Skeletal muscle satellite cell (primary cell): ENCODE measurements at regions not wholly inside any gene's neighbourhood (a gene's known extent, or its start where the extent isn't known, plus 50 kb on each side); places are given as distances from the start of the nearest gene placed in this dataset.
"Not testable (repeated sequence)": the region's sequence is repeated elsewhere in the genome, so short reads cannot be mapped to it uniquely, and the experiment has no call there.

Experiments used
- H3K27me3 ChIP-seq: 2 replicates; pipeline ENCODE4 v1.7.0; 2013; ENCODE audit warnings: low read length; ENCODE audit not compliant: control insufficient read depth, insufficient read depth
- H3K36me3 ChIP-seq: 2 replicates; pipeline ENCODE4 v1.7.0; 2013; ENCODE audit warnings: mild to moderate bottlenecking, control low read depth, low read length; ENCODE audit not compliant: insufficient read depth
- H3K4me1 ChIP-seq: 2 replicates; pipeline ENCODE4 v1.7.0; 2013; ENCODE audit warnings: low read length; ENCODE audit not compliant: control insufficient read depth, insufficient read depth
- H3K4me2 ChIP-seq: 2 replicates; pipeline ENCODE4 v1.7.0; 2013; ENCODE audit warnings: mild to moderate bottlenecking, low read length
- H3K4me3 ChIP-seq: 2 replicates; pipeline ENCODE4 v1.7.0; 2013; ENCODE audit warnings: low read length
- H3K9ac ChIP-seq: 2 replicates; pipeline ENCODE4 v1.7.0; 2013; ENCODE audit warnings: mild to moderate bottlenecking, low read depth, low read length, moderate library complexity
- H3K9me3 ChIP-seq: replicated peaks from 2 replicates; pipeline ENCODE4 v1.7.0; 2013; ENCODE audit warnings: mild to moderate bottlenecking, control low read depth, low read length

- H3K27me3 ChIP-seq: peaks cover 23% of the 10 kb centered on the region
- H3K4me2 ChIP-seq: no peak overlapping the region
- H3K4me3 ChIP-seq: no peak overlapping the region
- no peaks in the 10 kb centered on the region for H3K4me1 ChIP-seq
- no peak overlapping the region for H3K9ac ChIP-seq
- H3K9me3 ChIP-seq: no peaks in the 10 kb centered on the region
- H3K36me3 ChIP-seq: no peaks in the 10 kb centered on the region
Measured at GRCh38 chr22:23498811-23499798, 81.0 kb downstream of the IGLL1 start.

- not testable (repeated sequence) for H3K9me3 ChIP-seq, H3K9ac ChIP-seq, H3K36me3 ChIP-seq, H3K4me3 ChIP-seq, H3K4me2 ChIP-seq, H3K4me1 ChIP-seq
- H3K27me3 ChIP-seq: peaks cover 23% of the 10 kb centered on the region
Measured at GRCh38 chr22:23497889-23498288, 82.2 kb downstream of the IGLL1 start.

GRCh38 chr22:23497016-23497885, 82.8 kb downstream of the IGLL1 start:
- no peaks in the 10 kb centered on the region for H3K4me1 ChIP-seq
- H3K36me3 ChIP-seq: no peaks in the 10 kb centered on the region
- H3K4me3 ChIP-seq: no peak overlapping the region
- peaks cover 23% of the 10 kb centered on the region for H3K27me3 ChIP-seq
- no peaks in the 10 kb centered on the region for H3K9me3 ChIP-seq
- H3K9ac ChIP-seq: no peak overlapping the region
- no peak overlapping the region for H3K4me2 ChIP-seq

- Histone ChIP-seq H3K27me3 (peaks cover 23% of the 10 kb centered on the region), H3K9ac (no peak overlapping the region), H3K9me3 (no peaks in the 10 kb centered on the region), H3K4me1 (no peaks in the 10 kb centered on the region), H3K36me3 (no peaks in the 10 kb centered on the region), H3K4me2 (no peak overlapping the region), H3K4me3 (no peak overlapping the region)
Measured at GRCh38 chr22:23496445-23496833, 83.7 kb downstream of the IGLL1 start.

- no peak overlapping the region for H3K4me2 ChIP-seq
- no peaks in the 10 kb centered on the region for H3K36me3 ChIP-seq
- H3K4me3 ChIP-seq: no peak overlapping the region
- H3K9ac ChIP-seq: no peak overlapping the region
- peaks cover 23% of the 10 kb centered on the region for H3K27me3 ChIP-seq
- H3K9me3 ChIP-seq: no peaks in the 10 kb centered on the region
- no peaks in the 10 kb centered on the region for H3K4me1 ChIP-seq
Measured at GRCh38 chr22:23495614-23496444, 84.3 kb downstream of the IGLL1 start.

- H3K36me3 ChIP-seq: no peaks in the 10 kb centered on the region
- H3K4me3 ChIP-seq: no peak overlapping the region
- H3K9ac ChIP-seq: no peak overlapping the region
- H3K27me3 ChIP-seq: peaks cover 23% of the 10 kb centered on the region
- no peaks in the 10 kb centered on the region for H3K4me1 ChIP-seq
- H3K9me3 ChIP-seq: no peaks in the 10 kb centered on the region
- no peak overlapping the region for H3K4me2 ChIP-seq
Measured at GRCh38 chr22:23494930-23495266, 85.2 kb downstream of the IGLL1 start.

- Histone ChIP-seq H3K36me3 (no peaks in the 10 kb centered on the region), H3K4me2 (no peak overlapping the region), H3K4me1 (no peaks in the 10 kb centered on the region), H3K4me3 (no peak overlapping the region), H3K27me3 (peaks cover 43% of the 10 kb centered on the region), H3K9me3 (no peaks in the 10 kb centered on the region), H3K9ac (no peak overlapping the region)
Measured at GRCh38 chr22:23485490-23485889, 94.6 kb downstream of the IGLL1 start.

- H3K4me2 ChIP-seq: no peak overlapping the region
- H3K9ac ChIP-seq: no peak overlapping the region
- H3K4me1 ChIP-seq: no peaks in the 10 kb centered on the region
- no peaks in the 10 kb centered on the region for H3K9me3 ChIP-seq
- peaks cover 43% of the 10 kb centered on the region for H3K27me3 ChIP-seq
- H3K4me3 ChIP-seq: no peak overlapping the region
- no peaks in the 10 kb centered on the region for H3K36me3 ChIP-seq
Measured at GRCh38 chr22:23484651-23485050, 95.4 kb downstream of the IGLL1 start.

- H3K4me2 ChIP-seq: no peak overlapping the region
- H3K4me1 ChIP-seq: no peaks in the 10 kb centered on the region
- no peaks in the 10 kb centered on the region for H3K9me3 ChIP-seq
- no peak overlapping the region for H3K9ac ChIP-seq
- no peaks in the 10 kb centered on the region for H3K36me3 ChIP-seq
- peaks cover 43% of the 10 kb centered on the region for H3K27me3 ChIP-seq
- no peak overlapping the region for H3K4me3 ChIP-seq
Measured at GRCh38 chr22:23481369-23481768, 98.7 kb downstream of the IGLL1 start.

- no peaks in the 10 kb centered on the region for H3K9me3 ChIP-seq
- no peaks in the 10 kb centered on the region for H3K36me3 ChIP-seq
- H3K4me2 ChIP-seq: no peak overlapping the region
- H3K27me3 ChIP-seq: peaks cover 45% of the 10 kb centered on the region
- no peak overlapping the region for H3K9ac ChIP-seq
- H3K4me3 ChIP-seq: no peak overlapping the region
- H3K4me1 ChIP-seq: no peaks in the 10 kb centered on the region
Measured at GRCh38 chr22:23478175-23478574, 101.9 kb downstream of the IGLL1 start.

GRCh38 chr22:23474531-23474930, 105.6 kb downstream of the IGLL1 start:
- H3K27me3 ChIP-seq: peaks cover 34% of the 10 kb centered on the region
- H3K4me2 ChIP-seq, H3K4me1 ChIP-seq, H3K36me3 ChIP-seq, H3K9ac ChIP-seq, H3K9me3 ChIP-seq, H3K4me3 ChIP-seq: not testable (repeated sequence)
